A549 (cell line): ENCODE measurements at regions not wholly inside any gene's neighbourhood (a gene's known extent, or its start where the extent isn't known, plus 50 kb on each side); places are given as distances from the start of the nearest gene placed in this dataset.

Experiments
- ATAC-seq, 2 experiments: fragments of 200-7000 bp in 1 of 2; fragments of >200 bp in 1 of 2; cut with Nextera tagmentation in 1 of 2; cut with Tn5 transposase in 1 of 2; 3 replicates each; pipeline versions ENCODE4 v1.8.0 to v1.9.1; 2018 to 2020; ENCODE audit warnings: mild to moderate bottlenecking in 1 of 2, moderate library complexity in 1 of 2
- CTCF ChIA-PET: fragments of 300-600 bp; sonication (Branson Sonifier 250); formaldehyde crosslinking; extraction: SDS; loops from one replicate; lab custom pipeline; 2021; ENCODE audit warnings: antibody characterized with exemption, inconsistent platforms; lab: Yijun Ruan, JAX
- POLR2A ChIA-PET: fragments of 350-600 bp; formaldehyde crosslinking; extraction: SDS; loops from one replicate; lab custom pipeline; 2021; ENCODE audit warnings: antibody characterized with exemption, inconsistent platforms; lab: Yijun Ruan, JAX
- DNase-seq, 2 experiments: peaks; one replicate each; pipeline versions ENCODE4 v3.0.0 to v3.0.0-alpha.2; 2011 to 2016; ENCODE audit warnings: low read depth in 1 of 2, low spot score in 1 of 2
- FAIRE-seq: peaks from 2 replicates; lab custom pipeline; 2011; peaks lifted over from hg19 to GRCh38; lab: Jason Lieb, UNC
- H3K27ac ChIP-seq, 2 experiments: fragments of >200 bp; sonication (Bioruptor Twin); formaldehyde crosslinking; 3 replicates each; pipeline ENCODE4 v1.5.1; 2016 to 2017
- H3K4me1 ChIP-seq: fragments of >200 bp; sonication (Bioruptor Twin); formaldehyde crosslinking; 3 replicates; pipeline ENCODE4 v1.6.1; 2016
- H3K4me2 ChIP-seq: fragments of >200 bp; sonication (Bioruptor Twin); formaldehyde crosslinking; 3 replicates; pipeline ENCODE4 v1.6.1; 2016
- H3K4me3 ChIP-seq: fragments of >200 bp; sonication (Bioruptor Twin); formaldehyde crosslinking; 3 replicates; pipeline ENCODE4 v1.5.1; 2016
- H3K9me3 ChIP-seq: fragments of >200 bp; sonication (Bioruptor Twin); formaldehyde crosslinking; 3 replicates; pipeline ENCODE4 v1.6.1; 2016
- ATOH8 ChIP-seq: fragments of 250-450 bp; sonication (Bioruptor Pico); IDR thresholded peaks from 2 replicates; pipeline ENCODE4 v1.5.0; 2020; ENCODE audit warnings: low read depth, mild to moderate bottlenecking, moderate library complexity
- BCL3 ChIP-seq: fragments of >200 bp; sonication (Bioruptor Twin); formaldehyde crosslinking; IDR thresholded peaks from 3 replicates; pipeline ENCODE4 v1.6.1; 2016
- CBX2 ChIP-seq: fragments of 200-600 bp; sonication (generic); IDR thresholded peaks from 2 replicates; pipeline ENCODE4 v1.6.1; 2016; ENCODE audit warnings: low read depth, mild to moderate bottlenecking, borderline replicate concordance
- CEBPB ChIP-seq, 2 experiments: fragments of >200 bp in 1 of 2; sonication (Bioruptor Twin) in 1 of 2; formaldehyde crosslinking in 1 of 2; IDR thresholded peaks; 2 replicates each; pipeline ENCODE4 v1.6.1; 2012 to 2016
- CHD4 ChIP-seq: fragments of 200-600 bp; sonication (generic); IDR thresholded peaks from 2 replicates; pipeline ENCODE4 v1.6.1; 2016; ENCODE audit warnings: antibody characterized with exemption, mild to moderate bottlenecking, borderline replicate concordance
- EHF ChIP-seq: fragments of 250-450 bp; sonication (Bioruptor Pico); IDR thresholded peaks from 2 replicates; pipeline ENCODE4 v1.5.0; 2020; ENCODE audit warnings: mild to moderate bottlenecking
- EHMT2 ChIP-seq: fragments of 200-600 bp; sonication (generic); IDR thresholded peaks from 2 replicates; pipeline ENCODE4 v1.6.1; 2016; ENCODE audit warnings: antibody characterized with exemption, low read depth, mild to moderate bottlenecking, moderate library complexity
- ELK1 ChIP-seq: fragments of 150-350 bp; IDR thresholded peaks from 2 replicates; pipeline ENCODE4 v1.6.1; 2014; ENCODE audit warnings: low read depth, mild to moderate bottlenecking, low read length
- EP300 ChIP-seq, 2 experiments: fragments of >200 bp; sonication (Bioruptor Twin); formaldehyde crosslinking; IDR thresholded peaks; 2 replicates in 1 of 2; 3 replicates in 1 of 2; pipeline ENCODE4 v1.6.1; 2016 to 2017
- FOSL2 ChIP-seq, 2 experiments: fragments of 450-650 bp in 1 of 2; fragments of >200 bp in 1 of 2; sonication (Bioruptor Twin) in 1 of 2; formaldehyde crosslinking; IDR thresholded peaks; 2 replicates each; pipeline versions ENCODE4 v1.5.0 to v1.6.1; 2016 to 2020; ENCODE audit warnings: mild to moderate bottlenecking in 1 of 2, moderate library complexity in 1 of 2
- FOXS1 ChIP-seq: fragments of 250-450 bp; sonication (Bioruptor Pico); IDR thresholded peaks from 2 replicates; pipeline ENCODE4 v1.5.0; 2020; ENCODE audit warnings: mild to moderate bottlenecking, moderate library complexity
- HEYL ChIP-seq: fragments of 250-450 bp; sonication (Bioruptor Pico); IDR thresholded peaks from 2 replicates; pipeline ENCODE4 v1.8.0; 2021; ENCODE audit warnings: mild to moderate bottlenecking, moderate library complexity
- HMGXB4 ChIP-seq: fragments of 250-450 bp; sonication (Bioruptor Pico); IDR thresholded peaks from 2 replicates; pipeline ENCODE4 v1.5.0; 2021; ENCODE audit warnings: mild to moderate bottlenecking, moderate library complexity, borderline replicate concordance
- HOXB13 ChIP-seq: fragments of 250-450 bp; sonication (Bioruptor Pico); IDR thresholded peaks from 2 replicates; pipeline ENCODE4 v1.5.0; 2020; ENCODE audit warnings: low read depth, mild to moderate bottlenecking, moderate library complexity
- HOXB5 ChIP-seq: fragments of 250-450 bp; sonication (Bioruptor Pico); IDR thresholded peaks from 2 replicates; pipeline ENCODE4 v1.5.0; 2020; ENCODE audit warnings: mild to moderate bottlenecking, moderate library complexity
- JUNB ChIP-seq: fragments of >200 bp; sonication (Bioruptor Twin); formaldehyde crosslinking; IDR thresholded peaks from 2 replicates; pipeline ENCODE4 v1.6.1; 2016
- MYC ChIP-seq: IDR thresholded peaks from 2 replicates; pipeline ENCODE4 v1.6.1; 2012; ENCODE audit warnings: mild to moderate bottlenecking, inconsistent platforms, low read length, improper control_type of control experiment, borderline replicate concordance
- PHF8 ChIP-seq: fragments of 200-600 bp; sonication (generic); IDR thresholded peaks from 2 replicates; pipeline ENCODE4 v1.6.1; 2016; ENCODE audit warnings: low read depth, mild to moderate bottlenecking, antibody characterized with exemption, moderate library complexity, borderline replicate concordance
- POLR2A ChIP-seq: IDR thresholded peaks from 2 replicates; pipeline ENCODE4 v1.6.1; 2012; ENCODE audit warnings: mild to moderate bottlenecking, low read length
- RAD21 ChIP-seq, 2 experiments: fragments of >200 bp in 1 of 2; sonication (Bioruptor Twin) in 1 of 2; formaldehyde crosslinking in 1 of 2; IDR thresholded peaks in 1 of 2; conservative IDR thresholded peaks in 1 of 2; 2 replicates in 1 of 2; 3 replicates in 1 of 2; pipeline ENCODE4 v1.6.1; 2012 to 2018; ENCODE audit warnings: inconsistent platforms in 1 of 2
- RCOR1 ChIP-seq: fragments of 150-350 bp; IDR thresholded peaks from 2 replicates; pipeline ENCODE4 v1.6.1; 2014; ENCODE audit warnings: antibody characterized with exemption, low read length, low read depth
- SMC3 ChIP-seq: fragments of >200 bp; sonication (Bioruptor Twin); formaldehyde crosslinking; IDR thresholded peaks from 3 replicates; pipeline ENCODE4 v1.6.1; 2018; ENCODE audit warnings: inconsistent platforms
- SREBF2 ChIP-seq: fragments of 450-650 bp; IDR thresholded peaks from 2 replicates; pipeline ENCODE4 v1.6.1; 2014; ENCODE audit warnings: mild to moderate bottlenecking, moderate library complexity
- TFCP2L1 ChIP-seq: fragments of 250-450 bp; sonication (Bioruptor Pico); IDR thresholded peaks from 2 replicates; pipeline ENCODE4 v1.5.0; 2021; ENCODE audit warnings: mild to moderate bottlenecking
- TP53 ChIP-seq: fragments of 250-450 bp; sonication (Bioruptor Pico); IDR thresholded peaks from 2 replicates; pipeline ENCODE4 v1.5.0; 2021; ENCODE audit warnings: mild to moderate bottlenecking, moderate library complexity
- ZFP36 ChIP-seq: fragments of 450-650 bp; IDR thresholded peaks from 2 replicates; pipeline ENCODE4 v1.6.1; 2014; ENCODE audit warnings: borderline replicate concordance; ENCODE audit not compliant: partially characterized antibody
- WGBS: methylation state at CpG from one replicate; pipeline ENCODE4 v1.1.6; 2017; ENCODE audit errors: missing lambda C conversion rate; 5-methylcytosine and 5-hydroxymethylcytosine counted together

- FAIRE-seq (no peak), ATAC-seq (no peak), DNase-seq (no peak)
- H3K27ac ChIP-seq = no peak overlapping the region
- H3K9me3 ChIP-seq = 0 out of 3 replicates have a peak, but pooled peaks cover 5% of the 10 kb centered on the region
- TF ChIP-seq CEBPB (IDR thresholded peaks at IDR 0.05) (no peak), JUNB (no peak), ATOH8 (CRISPR knock-in tag) (no peak), FOSL2 (IDR thresholded peaks at IDR 0.05) (no peak), FOSL2 (CRISPR knock-in tag; IDR thresholded peaks at IDR 0.05) (no peak), HOXB13 (CRISPR knock-in tag) (no peak), TP53 (CRISPR knock-in tag) (no peak), SREBF2 (no peak), PHF8 (no peak), CBX2 (no peak), MYC (no peak)
- ChIA-PET CTCF (no interaction called here), POLR2A (no interaction called here)
- peaks cover 9% of the 10 kb centered on the region; the same call in 1 of the 3 replicates for H3K4me1 ChIP-seq
- 53% methylated on average over 1 of the region's 1 CpG for WGBS
- no peak overlapping the region for H3K4me2 ChIP-seq
- no peak overlapping the region for H3K4me3 ChIP-seq
These were observed 70.4 kb upstream of the VCAM1 start for GRCh38 chr1:100649146-100649545.

- no peaks in the 10 kb centered on the region for H3K9me3 ChIP-seq
- DNase-seq (no peak), ATAC-seq (no peak; a peak in 1 of 6 replicates), FAIRE-seq (no peak)
- peaks cover 3% of the 10 kb centered on the region; the same call in 1 of the 3 replicates for H3K4me1 ChIP-seq
- H3K4me3 ChIP-seq = no peak overlapping the region
- no peak for TF ChIP-seq SMC3
- TF ChIP-seq HOXB13 (CRISPR knock-in tag) = no peak
- no peak for TF ChIP-seq TFCP2L1
- no peak for TF ChIP-seq RCOR1
- no peak for TF ChIP-seq BCL3
- TF ChIP-seq POLR2A = no peak
- TF ChIP-seq EHF (CRISPR knock-in tag) = no peak
- TF ChIP-seq HMGXB4 = no peak
- TF ChIP-seq CHD4 = no peak
- TF ChIP-seq EP300 (IDR thresholded peaks at IDR 0.05) = no peak
- TF ChIP-seq RAD21 (conservative IDR thresholded peaks at IDR 0.05 in 1 of 2, IDR thresholded peaks at IDR 0.05 in 1 of 2) = no peak
- no peak for TF ChIP-seq EHMT2
- no peak for TF ChIP-seq HOXB5 (CRISPR knock-in tag)
- TF ChIP-seq FOXS1 = no peak
- TF ChIP-seq ELK1 = no peak
- TF ChIP-seq ZFP36 = no peak
- no peak for TF ChIP-seq PHF8
- no peak for TF ChIP-seq HEYL
- 30% methylated on average over 10 of the region's 10 CpGs for WGBS
- peak overlapping the region; percentile 39; the same call in 2 of the 3 replicates for H3K4me2 ChIP-seq
- ChIA-PET CTCF (no interaction called here), POLR2A (no interaction called here)
- H3K27ac ChIP-seq = peak overlapping the region in 1 of 2 experiments; percentile 47; a peak in 2 of 6 replicates
These were observed 61.4 kb upstream of the VCAM1 start for GRCh38 chr1:100657876-100658715.
